Liver (tissue), 8 donors: ENCODE measurements at regions not wholly inside any gene's neighbourhood (a gene's known extent, or its start where the extent isn't known, plus 50 kb on each side); places are given as distances from the start of the nearest gene placed in this dataset.

ENCODE experiments used
- DNase-seq: peaks from one replicate; pipeline ENCODE4 v3.0.0-alpha.2; 2017; ENCODE audit warnings: low spot score
- H3K27ac ChIP-seq, 2 donors: one replicate each; pipeline ENCODE4 v1.7.0; 2013; ENCODE audit warnings: inconsistent platforms in 2 of 2, low read length in 2 of 2, control low read depth in 1 of 2, low read depth in 1 of 2, mild to moderate bottlenecking in 1 of 2
- H3K27me3 ChIP-seq, 4 donors: one replicate each; pipeline versions ENCODE4 v1.6.1 to v1.7.0; 2013; ENCODE audit warnings: low read length in 3 of 4, inconsistent platforms in 1 of 4, mild to moderate bottlenecking in 1 of 4, moderate library complexity in 1 of 4; ENCODE audit not compliant: control insufficient read depth in 4 of 4, insufficient read depth in 4 of 4
- H3K36me3 ChIP-seq, 4 donors: one replicate each; pipeline versions ENCODE4 v1.6.1 to v1.7.0; 2013; ENCODE audit warnings: low read length in 3 of 4, mild to moderate bottlenecking in 3 of 4, low read depth in 1 of 4, moderate library complexity in 1 of 4; ENCODE audit not compliant: control insufficient read depth in 4 of 4, insufficient read depth in 3 of 4
- H3K4me1 ChIP-seq, 4 donors: one replicate each; pipeline versions ENCODE4 v1.6.1 to v1.7.0; 2013; ENCODE audit warnings: low read length in 3 of 4, mild to moderate bottlenecking in 3 of 4, moderate library complexity in 1 of 4; ENCODE audit not compliant: control insufficient read depth in 4 of 4, insufficient read depth in 4 of 4
- H3K4me3 ChIP-seq, 3 donors: one replicate each; pipeline versions ENCODE4 v1.6.1 to v1.7.0; 2013; ENCODE audit warnings: low read length in 3 of 3, control low read depth in 1 of 3, low read depth in 1 of 3, mild to moderate bottlenecking in 1 of 3
- H3K9ac ChIP-seq, 2 donors: one replicate each; pipeline ENCODE4 v1.7.0; 2013; ENCODE audit warnings: low read length in 2 of 2, mild to moderate bottlenecking in 2 of 2, moderate library complexity in 2 of 2, control low read depth in 1 of 2, low read depth in 1 of 2
- H3K9me3 ChIP-seq, 4 donors: one replicate each; pipeline versions ENCODE4 v1.6.1 to v1.7.0; 2013; ENCODE audit warnings: low read length in 3 of 4; ENCODE audit not compliant: control insufficient read depth in 4 of 4
- ATF3 ChIP-seq: IDR thresholded peaks from 2 replicates; pipeline ENCODE4 v1.6.1; 2016; ENCODE audit warnings: antibody characterized with exemption
- CTCF ChIP-seq: fragments of 150-350 bp; IDR thresholded peaks from 2 replicates; pipeline ENCODE4 v1.5.1; 2017; ENCODE audit warnings: improper control_type of control experiment, low read depth, low read length; ENCODE audit not compliant: missing input control
- EGR1 ChIP-seq, 2 donors: IDR thresholded peaks; 2 replicates each; pipeline ENCODE4 v1.6.1; 2016 to 2018; ENCODE audit warnings: antibody characterized with exemption in 2 of 2, low read depth in 2 of 2
- FOXA1 ChIP-seq: IDR thresholded peaks from 2 replicates; pipeline ENCODE4 v1.6.1; 2016; ENCODE audit warnings: antibody characterized with exemption
- FOXA2 ChIP-seq: IDR thresholded peaks from 2 replicates; pipeline ENCODE4 v1.6.1; 2016; ENCODE audit warnings: antibody characterized with exemption
- GABPA ChIP-seq, 2 donors: IDR thresholded peaks in 1 of 2; conservative IDR thresholded peaks in 1 of 2; 2 replicates each; pipeline ENCODE4 v1.6.1; 2016; ENCODE audit warnings: antibody characterized with exemption in 2 of 2, mild to moderate bottlenecking in 1 of 2, moderate library complexity in 1 of 2
- HNF4A ChIP-seq, 2 donors: conservative IDR thresholded peaks; 2 replicates each; pipeline ENCODE4 v1.6.1; 2016; ENCODE audit warnings: antibody characterized with exemption in 2 of 2, mild to moderate bottlenecking in 2 of 2
- HNF4G ChIP-seq: IDR thresholded peaks from 2 replicates; pipeline ENCODE4 v1.6.1; 2016; ENCODE audit warnings: antibody characterized with exemption
- JUND ChIP-seq, 2 donors: IDR thresholded peaks; 2 replicates each; pipeline ENCODE4 v1.6.1; 2016; ENCODE audit warnings: antibody characterized with exemption in 2 of 2
- MAX ChIP-seq: IDR thresholded peaks from 2 replicates; pipeline ENCODE4 v1.6.1; 2016; ENCODE audit warnings: antibody characterized with exemption
- RAD21 ChIP-seq, 2 donors: IDR thresholded peaks; 2 replicates each; pipeline ENCODE4 v1.6.1; 2016; ENCODE audit warnings: antibody characterized with exemption in 2 of 2, mild to moderate bottlenecking in 2 of 2
- RXRA ChIP-seq, 2 donors: IDR thresholded peaks; 2 replicates each; pipeline ENCODE4 v1.6.1; 2017 to 2018; ENCODE audit warnings: antibody characterized with exemption in 2 of 2, mild to moderate bottlenecking in 1 of 2
- SP1 ChIP-seq: IDR thresholded peaks from 2 replicates; pipeline ENCODE4 v1.6.1; 2018; ENCODE audit warnings: antibody characterized with exemption, mild to moderate bottlenecking
- TAF1 ChIP-seq: conservative IDR thresholded peaks from 2 replicates; pipeline ENCODE4 v1.6.1; 2016; ENCODE audit warnings: antibody characterized with exemption, mild to moderate bottlenecking
- YY1 ChIP-seq: IDR thresholded peaks from 2 replicates; pipeline ENCODE4 v1.6.1; 2016; ENCODE audit warnings: antibody characterized with exemption, mild to moderate bottlenecking
- ZBTB33 ChIP-seq: IDR thresholded peaks from 2 replicates; pipeline ENCODE4 v1.6.1; 2016; ENCODE audit warnings: antibody characterized with exemption
- WGBS: extraction: QIAGEN DNeasy Blood & Tissue Kit; methylation state at CpG from one replicate; pipeline ENCODE4 v1.1.7; 2013; 5-methylcytosine and 5-hydroxymethylcytosine counted together
- donor health status: healthy.
- donor health status: healthy.
- donor health status: healthy.
- donor health status: healthy.
- donor health status: healthy.

GRCh38 chr9:86670536-86670935, 276.8 kb downstream of the GAS1 start (continued):
- TF ChIP-seq CTCF (no peak), YY1 (no peak), HNF4A (conservative IDR thresholded peaks at IDR 0.05) (no peak), MAX (no peak), RAD21 (IDR thresholded peaks at IDR 0.05) (no peak), EGR1 (IDR thresholded peaks at IDR 0.05; ENCODE audit: low read depth in 2 of 2) (no peak), HNF4G (no peak), SP1 (no peak), FOXA1 (no peak)

- TF ChIP-seq RAD21 (IDR thresholded peaks at IDR 0.05): no peak
- TF ChIP-seq FOXA1: no peak
- TF ChIP-seq JUND (IDR thresholded peaks at IDR 0.05): no peak
- no peak for TF ChIP-seq SP1
- no peak for TF ChIP-seq HNF4G
- no peak for TF ChIP-seq TAF1
- TF ChIP-seq GABPA (IDR thresholded peaks at IDR 0.05 in 1 of 2, conservative IDR thresholded peaks at IDR 0.05 in 1 of 2): no peak
- TF ChIP-seq HNF4A (conservative IDR thresholded peaks at IDR 0.05): no peak
- TF ChIP-seq RXRA (IDR thresholded peaks at IDR 0.05): no peak
- TF ChIP-seq FOXA2: no peak
- TF ChIP-seq ZBTB33: no peak
- TF ChIP-seq EGR1 (IDR thresholded peaks at IDR 0.05; ENCODE audit: low read depth in 2 of 2): no peak
- no peak for TF ChIP-seq ATF3
- no peak for TF ChIP-seq MAX
- no peak for TF ChIP-seq CTCF
- H3K4me3 ChIP-seq: no peak overlapping the region
- DNase-seq: no peak
- no peaks in the 10 kb centered on the region for H3K36me3 ChIP-seq
- no peak overlapping the region for H3K27ac ChIP-seq
- no peak overlapping the region for H3K9ac ChIP-seq
- peaks cover 0 to 3% (median 0%) of the 10 kb centered on the region in 4 donors for H3K27me3 ChIP-seq
- 87% methylated on average over 3 of the region's 3 CpGs for WGBS
- H3K9me3 ChIP-seq: peaks cover 2 to 7% (median 3%) of the 10 kb centered on the region in 4 donors
- H3K4me1 ChIP-seq: no peaks in the 10 kb centered on the region
Observed at GRCh38 chr9:86670076-86670475, 277.2 kb downstream of the GAS1 start.
